B cell (primary cell): ENCODE measurements at regions not wholly inside any gene's neighbourhood (a gene's known extent, or its start where the extent isn't known, plus 50 kb on each side); places are given as distances from the start of the nearest gene placed in this dataset.

Experiments used
- ATAC-seq: fragments of 200-7000 bp; cut with Tn5 transposase; one replicate; pipeline ENCODE4 v1.10.0; 2021; ENCODE audit warnings: low read depth, mild to moderate bottlenecking, moderate number of reproducible peaks, moderate library complexity
- CTCF ChIA-PET: fragments of 350-600 bp; sonication (Branson Sonifier 250); formaldehyde crosslinking; loops from one replicate; lab custom pipeline; 2021; ENCODE audit warnings: antibody characterized with exemption, inconsistent platforms; lab: Charles Lee
- POLR2A ChIA-PET: fragments of 350-600 bp; sonication (Branson Sonifier 250); formaldehyde crosslinking; loops from one replicate; lab custom pipeline; 2021; ENCODE audit warnings: antibody characterized with exemption; lab: Charles Lee
- DNase-seq: peaks from one replicate; pipeline ENCODE4 v3.0.0; 2013
- H2AFZ ChIP-seq: 2 replicates; pipeline ENCODE4 v1.6.1; 2012; ENCODE audit warnings: mild to moderate bottlenecking, low read depth, low read length; ENCODE audit not compliant: insufficient read depth, poor library complexity, severe bottlenecking
- H3K27ac ChIP-seq, 2 donors: 1 replicate in 1 of 2; 2 replicates in 1 of 2; pipeline ENCODE4 v1.5.1; 2012 to 2013; ENCODE audit warnings: low read length in 2 of 2, mild to moderate bottlenecking in 2 of 2, moderate library complexity in 1 of 2
- H3K27me3 ChIP-seq, 4 experiments: fragments of 200-600 bp in 1 of 4; sonication (generic) in 1 of 4; replicated peaks in 1 of 4; 1 replicate in 2 of 4; 2 replicates in 2 of 4; pipeline versions ENCODE4 v1.6.1 to v1.7.0; 2013 to 2016; ENCODE audit warnings: low read length in 3 of 4, mild to moderate bottlenecking in 2 of 4, mixed read lengths in 1 of 4, moderate library complexity in 1 of 4; ENCODE audit not compliant: insufficient read depth in 4 of 4, control insufficient read depth in 3 of 4; ENCODE audit errors: control extremely low read depth in 1 of 4
- H3K36me3 ChIP-seq, 2 experiments: replicated peaks in 1 of 2; 1 replicate in 1 of 2; 2 replicates in 1 of 2; pipeline versions ENCODE4 v1.6.1 to v1.7.1; 2013; ENCODE audit warnings: low read length in 1 of 2; ENCODE audit not compliant: insufficient read depth in 2 of 2, control insufficient read depth in 1 of 2; ENCODE audit errors: control extremely low read depth in 1 of 2, extremely low read depth in 1 of 2
- H3K4me1 ChIP-seq, 2 donors: fragments of 200-600 bp in 1 of 2; sonication (generic) in 1 of 2; 1 replicate in 1 of 2; 2 replicates in 1 of 2; pipeline versions ENCODE4 v1.5.1 to v1.6.1; 2013 to 2017; ENCODE audit warnings: low read length in 2 of 2; ENCODE audit not compliant: control insufficient read depth in 2 of 2, insufficient read depth in 2 of 2
- H3K4me2 ChIP-seq: replicated peaks from 2 replicates; pipeline ENCODE3; 2012; ENCODE audit warnings: mild to moderate bottlenecking, low read depth, low read length; ENCODE audit not compliant: poor library complexity, severe bottlenecking
- H3K4me3 ChIP-seq, 5 experiments: fragments of 200-600 bp in 1 of 5; sonication (generic) in 1 of 5; 1 replicate in 3 of 5; 2 replicates in 2 of 5; pipeline versions ENCODE4 v1.5.1 to v1.7.0; 2011 to 2016; ENCODE audit warnings: low read length in 4 of 5, mild to moderate bottlenecking in 4 of 5, low read depth in 2 of 5, control low read depth in 1 of 5, moderate library complexity in 1 of 5; ENCODE audit not compliant: insufficient read depth in 1 of 5; ENCODE audit errors: control extremely low read depth in 1 of 5, extremely low read depth in 1 of 5
- H3K79me2 ChIP-seq: fragments of 200-600 bp; sonication (generic); one replicate; pipeline ENCODE4 v1.6.0; 2016; ENCODE audit warnings: low read length; ENCODE audit not compliant: control insufficient read depth, insufficient read depth
- H3K9ac ChIP-seq: fragments of 200-600 bp; sonication (generic); 2 replicates; pipeline ENCODE4 v1.6.1; 2017; ENCODE audit warnings: mild to moderate bottlenecking, low read length, moderate library complexity
- H3K9me3 ChIP-seq, 3 donors: one replicate each; pipeline versions ENCODE4 v1.6.1 to v1.7.1; 2013; ENCODE audit warnings: low read length in 2 of 3; ENCODE audit not compliant: control insufficient read depth in 2 of 3, insufficient read depth in 1 of 3; ENCODE audit errors: control extremely low read depth in 1 of 3
- H4K20me1 ChIP-seq: 2 replicates; pipeline ENCODE4 v1.6.0; 2012; ENCODE audit warnings: mild to moderate bottlenecking, low read length; ENCODE audit not compliant: insufficient read depth, control insufficient read depth, poor library complexity, severe bottlenecking
- H3K27ac Mint-ChIP-seq: one replicate; pipeline ENCODE4 v1.8.0; 2021; ENCODE audit warnings: mixed read lengths
- H3K27me3 Mint-ChIP-seq: one replicate; pipeline ENCODE4 v1.8.0; 2021; ENCODE audit warnings: mixed read lengths
- H3K4me1 Mint-ChIP-seq: one replicate; pipeline ENCODE4 v1.8.0; 2021; ENCODE audit warnings: mixed read lengths
- H3K4me3 Mint-ChIP-seq: one replicate; pipeline ENCODE4 v1.8.0; 2021; ENCODE audit warnings: mixed read lengths
- H3K9me3 Mint-ChIP-seq: one replicate; pipeline ENCODE4 v1.8.0; 2022; ENCODE audit warnings: mixed read lengths; ENCODE audit not compliant: insufficient read depth
- CTCF ChIP-seq: fragments of 200-600 bp; IDR thresholded peaks from one replicate; pipeline ENCODE4 v1.8.0; 2022; ENCODE audit warnings: antibody characterized with exemption, mild to moderate bottlenecking
- EZH2 ChIP-seq: IDR thresholded peaks from 2 replicates; pipeline ENCODE4 v1.6.1; 2012; ENCODE audit warnings: borderline replicate concordance, low read depth, mild to moderate bottlenecking, moderate library complexity, low read length; ENCODE audit not compliant: insufficient read depth, poor library complexity, severe bottlenecking
- WGBS: methylation state at CpG from one replicate; pipeline ENCODE4 v1.1.5; 2013; ENCODE audit warnings: missing lambda C conversion rate; ENCODE audit not compliant: insufficient coverage; 5-methylcytosine and 5-hydroxymethylcytosine counted together
- intact Hi-C: fragments of 100-400 bp; cut with micrococcal nuclease; formaldehyde crosslinking; loops from one replicate; pipeline ENCODE4 v1.10.0; 2022

- H3K27ac ChIP-seq, result no peak overlapping the region
- POLR2A ChIA-PET, result no interaction called here
- H3K27ac Mint-ChIP-seq, result no peak overlapping the region
- H3K9ac ChIP-seq, result no peak overlapping the region
- no peak for ATAC-seq
- WGBS, result 87% methylated on average over 5 of the region's 5 CpGs
- DNase-seq, result no peak
- H3K27me3 Mint-ChIP-seq, result peaks cover 10% of the 10 kb centered on the region
- no peaks in the 10 kb centered on the region for H3K9me3 Mint-ChIP-seq
- no peak overlapping the region for H3K4me2 ChIP-seq
- CTCF ChIA-PET, result no interaction called here
- no peaks in the 10 kb centered on the region for H3K36me3 ChIP-seq
- peaks cover 0 to 22% (median 0%) of the 10 kb centered on the region in 3 donors for H3K9me3 ChIP-seq
- H3K4me1 Mint-ChIP-seq, result no peaks in the 10 kb centered on the region
- TF ChIP-seq EZH2, result no peak
- TF ChIP-seq CTCF, result no peak
- no peak overlapping the region for H3K4me3 Mint-ChIP-seq
- H3K4me1 ChIP-seq, result no peaks in the 10 kb centered on the region
- H3K4me3 ChIP-seq, result no peak overlapping the region
- H3K27me3 ChIP-seq, result no peaks in the 10 kb centered on the region
- H2AFZ ChIP-seq, result no peak overlapping the region
- no peaks in the 10 kb centered on the region for H4K20me1 ChIP-seq
- no peaks in the 10 kb centered on the region for H3K79me2 ChIP-seq
- intact Hi-C loops, result no loop called here
Measured at GRCh38 chr6:78808933-78809332, 58.4 kb upstream of the IRAK1BP1 start.

DNA sequence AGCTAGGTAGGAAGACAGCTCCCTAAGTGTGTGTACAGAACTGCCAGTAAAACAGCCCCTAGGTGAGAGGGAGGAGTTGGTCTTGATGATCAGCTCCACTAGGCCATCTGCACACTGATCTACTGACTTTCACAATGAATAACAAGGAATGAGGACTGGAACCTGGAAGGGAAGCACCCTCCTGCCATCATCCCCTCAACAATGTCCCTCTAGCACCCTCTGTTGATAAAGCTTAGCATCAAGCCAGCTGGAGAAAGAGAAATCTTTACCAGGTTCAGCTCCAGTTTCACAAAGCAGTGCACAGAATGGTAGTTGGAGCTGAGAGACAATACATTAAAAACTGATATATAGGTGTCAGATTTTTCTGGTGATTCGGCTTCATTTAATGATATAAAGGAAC, 57.2 kb upstream of the IRAK1BP1 start:
- Histone ChIP-seq H3K79me2 (no peaks in the 10 kb centered on the region), H3K4me1 (no peaks in the 10 kb centered on the region), H3K36me3 (no peaks in the 10 kb centered on the region), H3K27ac (no peak overlapping the region), H3K4me3 (no peak overlapping the region), H3K9ac (no peak overlapping the region), H2AFZ (no peak overlapping the region), H3K4me2 (no peak overlapping the region), H3K9me3 (peaks cover 0 to 22% (median 0%) of the 10 kb centered on the region in 3 donors), H3K27me3 (no peaks in the 10 kb centered on the region), H4K20me1 (no peaks in the 10 kb centered on the region)
- DNase-seq (no peak), ATAC-seq (no peak)
- CTCF ChIA-PET, result no interaction called here
- Mint-ChIP-seq H3K4me3 (no peak overlapping the region), H3K9me3 (no peaks in the 10 kb centered on the region), H3K27me3 (peaks cover 10% of the 10 kb centered on the region), H3K4me1 (no peaks in the 10 kb centered on the region), H3K27ac (no peak overlapping the region)
- no CpG with 5 or more reads among the region's 1 CpG for WGBS
- POLR2A ChIA-PET, result no interaction called here
- TF ChIP-seq EZH2 (no peak), CTCF (no peak)
- intact Hi-C loops, result no loop called here
